ENCODE measurements at regions not wholly inside any gene's neighbourhood (a gene's known extent, or its start where the extent isn't known, plus 50 kb on each side); places are given as distances from the start of the nearest gene placed in this dataset.

GRCh38 chr2:117212562-117212961, 601.9 kb upstream of the DDX18 start:
- Histone ChIP-seq H2AFZ (replicated peaks) (peak overlapping the region; percentile 80), H3K27ac (peak overlapping the region; percentile 66)

DNA sequence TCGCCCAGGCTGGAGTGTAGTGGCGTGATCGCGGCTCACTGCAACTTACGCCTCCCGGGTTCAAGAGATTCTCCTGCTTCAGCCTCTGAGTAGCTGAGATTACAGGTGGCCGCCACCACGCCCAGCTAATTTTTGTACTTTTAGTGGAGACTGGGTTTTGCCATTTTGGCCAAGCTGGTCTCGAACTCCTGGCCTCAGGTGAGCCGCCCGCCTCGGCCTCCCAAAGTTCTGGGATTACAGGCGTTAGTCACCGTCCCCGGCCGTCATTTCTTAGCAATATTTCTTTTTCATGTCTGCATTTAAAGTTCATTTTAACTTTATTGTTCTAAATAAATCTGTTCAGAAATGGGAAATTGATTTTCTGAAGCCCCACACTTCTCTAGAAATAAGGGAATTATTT, 597.3 kb upstream of the DDX18 start:
- Histone ChIP-seq H3K9me3 (ENCODE audit: low read depth) (no peaks in the 10 kb centered on the region), H3K4me3 (no peak overlapping the region), H3F3A (ENCODE audit: low read depth) (no peaks in the 10 kb centered on the region), H3K4me2 (no peak overlapping the region), H2AFZ (replicated peaks) (no peak overlapping the region), H3K9ac (no peak overlapping the region), H3K27me3 (no peaks in the 10 kb centered on the region), H3K27ac (no peak overlapping the region), H4K20me1 (ENCODE audit: low read depth) (no peaks in the 10 kb centered on the region), H3K4me1 (peaks cover 13% of the 10 kb centered on the region), H3K36me3 (no peaks in the 10 kb centered on the region), H3K79me2 (ENCODE audit: low read depth) (no peaks in the 10 kb centered on the region)
- H3K36me3 Mint-ChIP-seq: no peaks in the 10 kb centered on the region
- no peaks in the 10 kb centered on the region for H3K9me3 Mint-ChIP-seq
- H3K4me3 Mint-ChIP-seq: no peak overlapping the region
- H3K4me1 Mint-ChIP-seq: peaks cover 11% of the 10 kb centered on the region
- TF ChIP-seq EZH2phosphoT487 (IDR thresholded peaks at IDR 0.05): no peak
- TF ChIP-seq EZH2 (IDR thresholded peaks at IDR 0.05): no peak
- TF ChIP-seq, protein P1, sequence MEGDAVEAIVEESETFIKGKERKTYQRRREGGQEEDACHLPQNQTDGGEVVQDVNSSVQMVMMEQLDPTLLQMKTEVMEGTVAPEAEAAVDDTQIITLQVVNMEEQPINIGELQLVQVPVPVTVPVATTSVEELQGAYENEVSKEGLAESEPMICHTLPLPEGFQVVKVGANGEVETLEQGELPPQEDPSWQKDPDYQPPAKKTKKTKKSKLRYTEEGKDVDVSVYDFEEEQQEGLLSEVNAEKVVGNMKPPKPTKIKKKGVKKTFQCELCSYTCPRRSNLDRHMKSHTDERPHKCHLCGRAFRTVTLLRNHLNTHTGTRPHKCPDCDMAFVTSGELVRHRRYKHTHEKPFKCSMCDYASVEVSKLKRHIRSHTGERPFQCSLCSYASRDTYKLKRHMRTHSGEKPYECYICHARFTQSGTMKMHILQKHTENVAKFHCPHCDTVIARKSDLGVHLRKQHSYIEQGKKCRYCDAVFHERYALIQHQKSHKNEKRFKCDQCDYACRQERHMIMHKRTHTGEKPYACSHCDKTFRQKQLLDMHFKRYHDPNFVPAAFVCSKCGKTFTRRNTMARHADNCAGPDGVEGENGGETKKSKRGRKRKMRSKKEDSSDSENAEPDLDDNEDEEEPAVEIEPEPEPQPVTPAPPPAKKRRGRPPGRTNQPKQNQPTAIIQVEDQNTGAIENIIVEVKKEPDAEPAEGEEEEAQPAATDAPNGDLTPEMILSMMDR (IDR thresholded peaks at IDR 0.05): no peak
- no peak for DNase-seq (ENCODE audit: low spot score)
- H3K27me3 Mint-ChIP-seq (ENCODE audit: insufficient read depth, low read depth): no peaks in the 10 kb centered on the region
- H3K27ac Mint-ChIP-seq: no peak overlapping the region

More at GRCh38 chr2:117212562-117212961, 601.9 kb upstream of the DDX18 start:
- no peaks in the 10 kb centered on the region for H3K36me3 Mint-ChIP-seq
- Histone ChIP-seq H3K9me3 (ENCODE audit: low read depth) (no peaks in the 10 kb centered on the region), H4K20me1 (ENCODE audit: low read depth) (no peaks in the 10 kb centered on the region), H3K36me3 (no peaks in the 10 kb centered on the region), H3K27me3 (no peaks in the 10 kb centered on the region), H3K9ac (no peak overlapping the region), H3F3A (ENCODE audit: low read depth) (no peaks in the 10 kb centered on the region), H3K4me3 (peak overlapping the region; percentile 20), H3K4me1 (peaks cover 21% of the 10 kb centered on the region), H3K4me2 (peak overlapping the region; percentile 68), H3K79me2 (ENCODE audit: low read depth) (no peaks in the 10 kb centered on the region)
- H3K27me3 Mint-ChIP-seq (ENCODE audit: insufficient read depth, low read depth): no peaks in the 10 kb centered on the region
- H3K27ac Mint-ChIP-seq: peak overlapping the region; percentile 61
- H3K4me1 Mint-ChIP-seq: peaks cover 11% of the 10 kb centered on the region
- TF ChIP-seq EZH2 (IDR thresholded peaks at IDR 0.05) (no peak), EZH2phosphoT487 (IDR thresholded peaks at IDR 0.05) (no peak)
- TF ChIP-seq, protein P1 (IDR thresholded peaks at IDR 0.05): no peak
- peak overlapping the region; percentile 67 for H3K4me3 Mint-ChIP-seq
- peak; percentile 83 for DNase-seq (ENCODE audit: low spot score)
- no peaks in the 10 kb centered on the region for H3K9me3 Mint-ChIP-seq

- H3K27me3 ChIP-seq: no peaks in the 10 kb centered on the region
- no peaks in the 10 kb centered on the region for H4K20me1 ChIP-seq (ENCODE audit: low read depth)
- no peaks in the 10 kb centered on the region for H3K4me1 Mint-ChIP-seq
- no peaks in the 10 kb centered on the region for H3K27me3 Mint-ChIP-seq (ENCODE audit: insufficient read depth, low read depth)
- no peak overlapping the region for H3K4me3 ChIP-seq
- H3K4me2 ChIP-seq: no peak overlapping the region
- no peaks in the 10 kb centered on the region for H3K36me3 Mint-ChIP-seq
- H3K9me3 Mint-ChIP-seq: peaks cover 12% of the 10 kb centered on the region
- no peak overlapping the region for H3K27ac Mint-ChIP-seq
- H2AFZ ChIP-seq (replicated peaks): no peak overlapping the region
- peak; percentile 3 for DNase-seq (ENCODE audit: low spot score)
- H3K9ac ChIP-seq: no peak overlapping the region
- no peaks in the 10 kb centered on the region for H3K79me2 ChIP-seq (ENCODE audit: low read depth)
- TF ChIP-seq EZH2phosphoT487 (IDR thresholded peaks at IDR 0.05): no peak
- no peak for TF ChIP-seq EZH2 (IDR thresholded peaks at IDR 0.05)
- TF ChIP-seq, protein P1 (IDR thresholded peaks at IDR 0.05): no peak
- H3K27ac ChIP-seq: no peak overlapping the region
- H3F3A ChIP-seq (ENCODE audit: low read depth): no peaks in the 10 kb centered on the region
- no peak overlapping the region for H3K4me3 Mint-ChIP-seq
- no peaks in the 10 kb centered on the region for H3K4me1 ChIP-seq
- H3K36me3 ChIP-seq: no peaks in the 10 kb centered on the region
- H3K9me3 ChIP-seq (ENCODE audit: low read depth): no peaks in the 10 kb centered on the region
These were observed 591.7 kb upstream of the DDX18 start for GRCh38 chr2:117222809-117223208.

All from neural progenitor cell (in vitro differentiated cells).